Skeletal muscle satellite cell (primary cell): ENCODE measurements at regions not wholly inside any gene's neighbourhood (a gene's known extent, or its start where the extent isn't known, plus 50 kb on each side); places are given as distances from the start of the nearest gene placed in this dataset.
"Not testable (repeated sequence)": the region's sequence is repeated elsewhere in the genome, so short reads cannot be mapped to it uniquely, and the experiment has no call there.

Experiments
- H3K27me3 ChIP-seq: 2 replicates; pipeline ENCODE4 v1.7.0; 2013; ENCODE audit warnings: low read length; ENCODE audit not compliant: control insufficient read depth, insufficient read depth
- H3K36me3 ChIP-seq: 2 replicates; pipeline ENCODE4 v1.7.0; 2013; ENCODE audit warnings: mild to moderate bottlenecking, control low read depth, low read length; ENCODE audit not compliant: insufficient read depth
- H3K4me1 ChIP-seq: 2 replicates; pipeline ENCODE4 v1.7.0; 2013; ENCODE audit warnings: low read length; ENCODE audit not compliant: control insufficient read depth, insufficient read depth
- H3K4me2 ChIP-seq: 2 replicates; pipeline ENCODE4 v1.7.0; 2013; ENCODE audit warnings: mild to moderate bottlenecking, low read length
- H3K4me3 ChIP-seq: 2 replicates; pipeline ENCODE4 v1.7.0; 2013; ENCODE audit warnings: low read length
- H3K9ac ChIP-seq: 2 replicates; pipeline ENCODE4 v1.7.0; 2013; ENCODE audit warnings: mild to moderate bottlenecking, low read depth, low read length, moderate library complexity
- H3K9me3 ChIP-seq: replicated peaks from 2 replicates; pipeline ENCODE4 v1.7.0; 2013; ENCODE audit warnings: mild to moderate bottlenecking, control low read depth, low read length

DNA sequence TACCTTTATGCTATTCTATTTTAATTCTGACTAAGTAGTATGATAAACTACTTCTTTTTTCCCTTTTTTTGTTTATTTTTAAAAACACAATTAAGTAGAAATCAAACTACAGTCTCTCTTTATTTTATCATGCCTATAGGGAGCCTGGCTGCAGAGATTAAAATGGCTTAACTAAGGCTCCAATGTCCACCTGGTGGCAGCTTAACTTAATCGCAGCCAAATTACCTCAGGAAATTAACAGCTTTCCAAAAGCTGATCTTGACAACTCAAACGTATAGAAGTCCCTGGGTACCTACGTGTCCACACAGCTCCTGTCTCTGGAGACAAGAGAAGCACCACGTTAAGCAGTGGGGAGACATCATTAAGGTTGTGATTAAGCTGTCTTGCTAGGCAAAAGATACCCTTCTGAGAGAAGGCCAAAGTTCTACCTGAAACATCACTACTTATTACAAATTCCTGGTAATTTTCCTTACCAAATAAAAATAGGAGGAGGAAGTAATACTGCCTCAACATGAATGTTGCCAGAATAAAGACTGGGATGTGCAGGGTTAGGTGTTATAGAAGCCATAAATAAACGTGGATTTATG, 63.2 kb upstream of the SNX19 start:
- Histone ChIP-seq H3K4me1 (no peaks in the 10 kb centered on the region), H3K4me2 (no peak overlapping the region), H3K27me3 (peaks cover 33% of the 10 kb centered on the region), H3K9me3 (no peaks in the 10 kb centered on the region), H3K36me3 (no peaks in the 10 kb centered on the region), H3K9ac (no peak overlapping the region), H3K4me3 (no peak overlapping the region)

DNA sequence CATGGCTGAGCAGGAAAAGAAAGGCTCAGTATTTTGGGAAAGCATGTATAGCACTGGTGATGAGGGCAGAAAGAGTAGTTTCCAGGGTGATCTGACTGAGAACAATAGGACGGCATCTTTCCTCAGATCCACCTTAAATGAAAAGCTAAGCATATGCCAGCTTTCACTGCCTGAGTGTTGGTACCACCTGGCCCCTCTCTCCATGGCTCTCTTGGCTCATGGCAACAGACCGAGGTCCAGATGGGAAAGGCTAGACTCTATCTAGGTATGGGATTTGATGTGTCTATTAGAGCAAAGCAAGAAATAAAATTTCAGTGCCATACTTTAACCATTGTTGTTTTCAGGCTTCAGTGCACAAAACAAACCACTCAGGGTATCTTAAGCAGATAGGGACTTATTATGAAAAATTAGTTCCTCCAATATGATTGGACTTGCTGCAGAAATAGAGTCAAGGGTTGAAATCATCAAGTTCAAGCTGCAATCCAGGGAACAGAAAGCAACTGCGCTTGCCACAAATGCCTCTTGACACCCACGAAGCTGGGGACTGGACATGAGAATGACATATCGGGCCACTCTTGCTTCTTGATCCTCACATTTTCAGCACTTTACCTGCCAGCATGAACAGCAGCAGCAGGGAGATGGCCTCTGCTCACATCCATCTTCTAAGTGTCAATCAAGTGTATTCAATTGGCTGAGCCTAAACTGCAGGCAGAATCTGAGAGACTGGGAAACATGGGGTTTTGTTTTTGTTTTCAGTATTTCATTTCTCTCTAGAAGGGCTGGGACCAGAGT, 64.0 kb upstream of the SNX19 start:
- Histone ChIP-seq H3K27me3 (peaks cover 27% of the 10 kb centered on the region), H3K9ac (no peak overlapping the region), H3K9me3 (no peaks in the 10 kb centered on the region), H3K4me3 (no peak overlapping the region), H3K36me3 (no peaks in the 10 kb centered on the region), H3K4me1 (no peaks in the 10 kb centered on the region), H3K4me2 (no peak overlapping the region)

- H3K4me1 ChIP-seq, H3K4me2 ChIP-seq, H3K9me3 ChIP-seq, H3K27me3 ChIP-seq, H3K36me3 ChIP-seq, H3K4me3 ChIP-seq, H3K9ac ChIP-seq: not testable (repeated sequence)
Measured at GRCh38 chr11:130984241-130984640, 68.0 kb upstream of the SNX19 start.

DNA sequence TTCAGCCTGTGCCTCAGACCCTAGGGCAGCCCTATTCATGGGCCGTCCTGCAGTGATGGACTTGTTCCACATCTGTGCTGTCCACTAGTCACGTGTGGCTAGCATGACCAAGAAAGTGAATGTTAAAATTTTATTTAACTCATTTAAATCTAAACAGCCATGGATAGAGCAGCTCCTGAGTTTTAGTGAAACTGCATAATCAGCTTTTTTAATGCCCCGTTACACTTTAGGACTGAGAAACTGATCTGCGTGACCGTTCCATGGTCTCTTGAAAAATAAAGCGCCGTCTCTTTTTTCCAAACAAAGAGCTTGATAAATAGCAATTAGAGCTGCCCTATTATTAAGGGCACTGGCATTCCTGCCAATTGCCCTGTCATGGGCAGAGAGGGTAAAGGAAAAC, 76.5 kb upstream of the SNX19 start:
- peaks cover 12% of the 10 kb centered on the region for H3K4me1 ChIP-seq
- no peaks in the 10 kb centered on the region for H3K9me3 ChIP-seq
- H3K36me3 ChIP-seq: no peaks in the 10 kb centered on the region
- H3K4me3 ChIP-seq: no peak overlapping the region
- H3K27me3 ChIP-seq: no peaks in the 10 kb centered on the region
- no peak overlapping the region for H3K9ac ChIP-seq
- H3K4me2 ChIP-seq: peak overlapping the region; percentile 26

DNA sequence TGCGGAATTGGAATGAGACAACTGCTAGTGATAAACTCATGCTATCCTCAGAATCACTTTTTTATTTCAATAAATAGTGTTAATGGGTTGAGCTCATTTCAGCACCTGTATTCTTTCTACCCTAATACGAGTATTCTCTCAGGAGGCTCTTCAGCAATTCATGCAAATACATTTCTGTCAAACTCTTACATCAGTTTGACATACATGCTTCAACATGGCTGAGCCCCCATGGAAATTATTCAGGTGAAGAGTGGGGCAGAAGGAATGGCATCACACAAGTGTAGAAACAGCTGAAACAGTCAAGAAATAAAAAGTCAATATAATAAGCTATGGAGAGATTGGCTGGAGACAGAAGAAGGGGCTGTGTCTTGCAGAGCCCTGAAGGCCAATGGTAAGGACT, 77.8 kb upstream of the SNX19 start:
- no peaks in the 10 kb centered on the region for H3K27me3 ChIP-seq
- no peak overlapping the region for H3K9ac ChIP-seq
- H3K9me3 ChIP-seq: no peaks in the 10 kb centered on the region
- no peak overlapping the region for H3K4me3 ChIP-seq
- H3K4me1 ChIP-seq: peaks cover 20% of the 10 kb centered on the region
- H3K36me3 ChIP-seq: no peaks in the 10 kb centered on the region
- H3K4me2 ChIP-seq: no peak overlapping the region

DNA sequence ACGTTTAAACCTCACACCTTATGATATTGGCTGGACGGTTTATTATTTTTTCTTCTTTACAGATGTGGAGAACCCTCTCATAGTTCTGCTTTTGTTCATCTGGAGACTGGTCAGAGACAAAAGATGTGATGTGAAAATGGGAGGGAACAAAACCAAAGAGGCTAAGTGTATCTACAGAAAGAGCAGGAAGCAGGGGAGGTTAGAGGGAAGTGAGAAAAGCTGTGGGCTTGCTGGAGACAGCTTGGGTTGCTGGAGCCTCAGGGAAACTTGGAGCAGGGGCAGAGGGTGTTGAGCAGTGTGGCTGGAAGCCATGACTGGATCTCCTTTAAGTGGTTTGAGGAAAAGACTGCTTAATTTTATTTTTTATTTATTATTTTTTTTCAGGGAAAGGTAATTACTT, 79.0 kb upstream of the SNX19 start:
- no peaks in the 10 kb centered on the region for H3K9me3 ChIP-seq
- H3K27me3 ChIP-seq: no peaks in the 10 kb centered on the region
- no peak overlapping the region for H3K9ac ChIP-seq
- peaks cover 32% of the 10 kb centered on the region for H3K4me1 ChIP-seq
- H3K4me2 ChIP-seq: no peak overlapping the region
- no peak overlapping the region for H3K4me3 ChIP-seq
- H3K36me3 ChIP-seq: no peaks in the 10 kb centered on the region

DNA sequence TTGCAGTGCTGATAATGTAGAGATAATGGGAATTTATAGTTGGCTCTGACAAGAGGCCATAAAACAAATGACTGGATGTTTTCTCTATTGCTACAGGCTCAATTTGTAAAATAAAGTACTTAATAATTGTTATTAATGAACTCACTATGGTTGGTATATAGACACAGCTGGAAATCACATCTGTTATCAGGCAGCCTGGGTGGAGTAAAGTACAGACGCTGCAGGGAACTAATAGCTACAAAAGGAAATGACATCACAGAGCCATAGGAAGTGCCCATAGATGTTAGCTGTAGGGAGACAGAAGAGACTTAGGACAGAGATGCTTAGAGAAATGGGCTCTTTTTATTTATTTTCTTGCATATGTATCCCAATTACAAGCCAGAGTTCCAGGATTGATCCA, 81.0 kb upstream of the SNX19 start:
- peaks cover 42% of the 10 kb centered on the region for H3K4me1 ChIP-seq
- no peaks in the 10 kb centered on the region for H3K36me3 ChIP-seq
- no peak overlapping the region for H3K9ac ChIP-seq
- no peak overlapping the region for H3K4me2 ChIP-seq
- peaks cover 4% of the 10 kb centered on the region for H3K9me3 ChIP-seq
- no peaks in the 10 kb centered on the region for H3K27me3 ChIP-seq
- H3K4me3 ChIP-seq: no peak overlapping the region

- Histone ChIP-seq H3K4me2 (no peak overlapping the region), H3K36me3 (no peaks in the 10 kb centered on the region), H3K27me3 (no peaks in the 10 kb centered on the region), H3K9me3 (peaks cover 4% of the 10 kb centered on the region), H3K4me3 (no peak overlapping the region), H3K4me1 (peaks cover 31% of the 10 kb centered on the region), H3K9ac (no peak overlapping the region)
Measured at GRCh38 chr11:130999086-130999485, 82.8 kb upstream of the SNX19 start.

- Histone ChIP-seq H3K4me1 (peaks cover 31% of the 10 kb centered on the region), H3K27me3 (no peaks in the 10 kb centered on the region), H3K36me3 (no peaks in the 10 kb centered on the region), H3K9ac (peak overlapping the region; percentile 22), H3K9me3 (peaks cover 4% of the 10 kb centered on the region), H3K4me2 (peak overlapping the region; percentile 65), H3K4me3 (peak overlapping the region; percentile 7)
Measured at GRCh38 chr11:130999992-131000770, 83.9 kb upstream of the SNX19 start.

DNA sequence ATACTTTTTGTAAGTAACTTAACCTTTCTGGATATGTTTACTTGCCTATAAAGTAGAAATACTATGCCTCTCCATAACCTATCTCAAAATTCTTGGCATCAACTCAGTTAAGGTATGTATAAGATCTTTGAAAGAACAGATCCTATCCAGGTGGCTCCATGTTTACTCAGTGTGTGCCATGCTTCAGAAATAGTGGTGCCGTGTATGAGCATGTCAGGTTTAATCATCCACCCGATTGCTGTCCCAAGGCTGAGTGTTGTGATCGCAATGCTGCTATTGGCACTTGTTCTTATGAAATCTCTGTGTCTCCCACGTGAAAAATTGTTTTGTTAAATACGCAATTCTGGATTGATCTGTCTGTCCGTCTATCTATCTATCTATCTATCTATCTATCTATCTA, 85.9 kb upstream of the SNX19 start:
- no peak overlapping the region for H3K9ac ChIP-seq
- H3K4me2 ChIP-seq: no peak overlapping the region
- no peaks in the 10 kb centered on the region for H3K27me3 ChIP-seq
- no peak overlapping the region for H3K4me3 ChIP-seq
- peaks cover 31% of the 10 kb centered on the region for H3K4me1 ChIP-seq
- H3K36me3 ChIP-seq: no peaks in the 10 kb centered on the region
- peaks cover 4% of the 10 kb centered on the region for H3K9me3 ChIP-seq

- Histone ChIP-seq H3K9ac (no peak overlapping the region), H3K36me3 (no peaks in the 10 kb centered on the region), H3K4me2 (no peak overlapping the region), H3K4me3 (no peak overlapping the region), H3K27me3 (no peaks in the 10 kb centered on the region), H3K9me3 (peaks cover 4% of the 10 kb centered on the region), H3K4me1 (peaks cover 7% of the 10 kb centered on the region)
Measured at GRCh38 chr11:131005829-131006228, 89.5 kb upstream of the SNX19 start.
